Glomerular visceral epithelial cell (primary cell): ENCODE measurements at regions not wholly inside any gene's neighbourhood (a gene's known extent, or its start where the extent isn't known, plus 50 kb on each side); places are given as distances from the start of the nearest gene placed in this dataset.
"Not testable (repeated sequence)": the region's sequence is repeated elsewhere in the genome, so short reads cannot be mapped to it uniquely, and the experiment has no call there.

Experiments used
- DNase-seq: peaks from one replicate; pipeline ENCODE4 v3.0.0-alpha.2; 2016; ENCODE audit errors: extremely low spot score

DNA sequence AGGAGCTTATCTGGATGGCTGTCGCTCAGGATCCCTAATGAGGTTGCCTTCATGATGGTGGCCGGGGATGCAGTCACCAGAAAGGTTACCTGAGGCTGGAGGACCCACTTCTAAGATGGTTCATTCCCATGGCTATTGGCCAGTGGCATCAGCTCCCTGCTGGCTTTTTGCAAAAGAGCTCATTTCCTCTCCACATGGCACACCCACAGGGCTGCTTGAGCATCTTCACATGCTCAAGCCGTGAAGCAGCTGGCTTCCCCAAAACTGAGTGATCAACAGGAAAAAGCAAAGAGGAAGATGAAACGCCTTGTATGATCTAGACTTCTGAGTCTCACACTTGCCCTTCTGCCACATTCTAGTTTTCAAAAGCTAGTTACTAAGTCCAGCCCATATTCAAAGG lies 124.6 kb upstream of the CXADR start:
- no peak for DNase-seq

DNA sequence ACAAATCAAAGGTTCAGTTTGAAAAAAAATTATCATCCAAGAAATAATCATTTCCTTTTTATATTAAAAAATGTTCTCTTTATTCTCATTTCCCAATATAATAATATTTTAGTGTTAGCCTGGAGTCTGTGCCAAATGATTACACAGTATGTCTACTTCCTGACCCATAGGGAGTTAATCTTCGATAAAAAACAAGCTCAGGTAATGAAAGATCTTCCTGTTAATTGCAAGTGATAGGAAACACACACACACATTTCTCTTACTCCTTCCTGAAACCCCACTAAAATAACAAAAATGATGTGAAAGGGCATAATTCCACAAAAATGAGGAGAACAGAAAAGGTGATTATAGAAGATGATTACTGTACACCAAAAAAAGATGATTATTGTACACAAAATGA lies 123.5 kb upstream of the CXADR start:
- no peak for DNase-seq

DNA sequence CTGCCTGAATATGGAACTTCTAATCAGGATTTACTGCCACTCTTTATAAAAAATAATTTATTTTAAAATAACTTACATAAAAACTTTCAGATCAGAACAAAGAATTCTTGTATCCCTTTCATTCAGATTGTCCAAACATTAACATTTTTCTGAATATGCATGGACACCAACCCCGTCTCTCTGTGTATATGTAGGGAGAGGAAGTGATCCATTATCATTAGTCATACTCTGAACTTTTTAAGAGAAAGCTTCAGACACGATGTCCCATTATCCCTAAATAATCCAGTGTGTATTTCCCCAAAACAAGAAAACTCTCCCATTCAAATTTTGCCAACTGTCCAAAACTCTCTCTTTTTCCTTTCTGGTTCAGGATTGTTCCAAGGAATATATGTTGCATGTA lies 122.3 kb upstream of the CXADR start:
- no peak for DNase-seq

DNA sequence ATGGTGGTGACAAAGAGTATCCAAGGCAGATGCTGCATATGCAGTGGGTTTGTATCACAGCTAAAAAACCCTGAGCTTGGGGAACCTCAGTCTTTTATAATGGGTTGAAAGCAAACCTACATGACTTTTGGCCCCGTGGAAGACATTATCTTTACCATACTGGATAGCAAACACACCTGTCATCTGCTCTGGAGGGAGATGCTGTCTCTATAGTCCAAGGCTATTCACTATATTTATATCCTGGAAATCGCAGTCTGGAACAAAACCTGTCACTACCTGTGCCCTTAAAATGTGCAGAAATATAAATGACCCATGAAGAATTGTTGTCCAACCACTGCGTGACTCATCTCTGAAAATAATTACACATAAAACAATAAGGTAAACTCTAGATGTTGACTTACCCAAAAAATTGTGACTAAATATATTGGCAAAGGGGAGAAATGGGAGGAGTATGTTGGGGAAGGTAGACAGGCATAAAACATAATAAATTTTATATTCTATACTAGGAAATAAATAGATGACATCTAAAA lies 121.0 kb upstream of the CXADR start:
- no peak for DNase-seq

DNA sequence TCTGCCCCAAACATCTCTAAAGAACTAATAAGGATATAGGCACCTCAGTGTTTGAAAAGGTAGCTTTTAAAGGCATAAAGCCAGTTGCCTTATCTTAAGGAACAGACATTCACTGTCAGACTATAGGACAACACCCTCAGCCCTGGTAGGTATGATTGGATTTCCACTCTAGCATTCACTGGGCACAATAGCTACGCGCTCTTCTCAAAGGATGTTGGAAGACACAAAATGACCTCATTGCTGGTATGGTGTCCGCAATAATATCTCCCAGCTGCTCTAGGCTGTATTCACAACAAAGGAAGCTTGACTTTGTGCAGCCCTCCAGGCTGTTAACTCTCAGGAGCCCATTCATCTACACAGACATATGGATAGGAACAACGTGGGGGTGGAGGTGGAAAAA lies 119.4 kb upstream of the CXADR start:
- DNase-seq, result no peak

DNA sequence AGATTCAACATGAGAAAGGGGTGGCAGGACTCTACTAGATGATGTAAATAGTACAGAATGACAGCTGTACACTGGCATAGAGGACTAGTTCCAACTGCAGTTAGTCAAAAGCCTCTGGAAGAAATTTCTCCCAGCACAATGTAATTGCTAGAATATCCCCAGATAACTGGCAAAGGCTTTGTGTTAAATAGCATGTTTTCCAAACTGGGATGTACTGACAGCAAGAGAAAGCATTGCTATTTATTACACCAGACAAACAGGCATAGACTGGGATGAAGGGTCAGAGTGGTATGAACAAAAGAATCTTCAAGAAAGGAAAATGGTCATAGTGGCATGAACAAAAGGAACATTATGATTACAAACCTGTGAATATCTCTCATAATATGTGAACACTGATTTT lies 115.9 kb upstream of the CXADR start:
- DNase-seq, result no peak

DNA sequence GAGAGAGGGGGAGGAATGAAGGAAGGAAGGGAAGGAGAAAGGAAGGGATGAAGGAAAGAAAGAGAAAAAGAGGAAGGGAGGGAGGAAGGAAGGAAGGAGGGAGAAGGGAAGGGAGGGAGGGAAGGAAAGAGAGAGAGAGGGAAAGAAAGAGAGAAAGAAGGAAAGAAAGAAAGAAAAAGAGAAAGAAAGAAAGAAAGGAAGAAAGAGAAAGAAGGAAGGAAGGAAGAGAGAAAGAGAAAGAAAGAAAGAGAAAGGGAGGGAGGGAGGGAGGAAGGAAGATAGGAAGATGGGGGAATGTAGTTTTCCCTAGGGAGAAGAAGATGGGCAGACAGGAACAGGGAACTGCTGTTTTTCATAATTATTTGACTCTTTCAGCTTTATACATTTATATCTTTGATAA lies 115.1 kb upstream of the CXADR start:
- no peak for DNase-seq

DNA sequence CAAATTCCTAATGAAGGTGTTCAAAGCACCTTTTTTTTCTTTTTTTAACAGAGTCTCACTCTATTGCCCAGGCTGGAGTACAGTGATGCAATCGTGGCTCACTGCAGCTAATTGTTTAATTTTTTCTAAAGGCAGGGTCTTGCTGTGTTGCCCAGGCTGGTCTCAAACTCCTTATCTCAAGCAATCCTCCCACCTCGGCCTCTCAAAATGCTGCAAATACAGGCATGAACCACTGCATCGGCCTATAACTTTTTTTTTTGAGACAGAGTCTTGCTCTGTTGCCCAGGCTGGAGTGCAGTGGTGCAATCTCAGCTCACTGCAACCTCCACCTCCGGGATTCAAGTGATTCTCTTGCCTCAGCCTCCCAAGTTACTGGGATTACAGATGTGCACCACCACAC lies 113.9 kb upstream of the CXADR start:
- DNase-seq, result not testable (repeated sequence)

DNA sequence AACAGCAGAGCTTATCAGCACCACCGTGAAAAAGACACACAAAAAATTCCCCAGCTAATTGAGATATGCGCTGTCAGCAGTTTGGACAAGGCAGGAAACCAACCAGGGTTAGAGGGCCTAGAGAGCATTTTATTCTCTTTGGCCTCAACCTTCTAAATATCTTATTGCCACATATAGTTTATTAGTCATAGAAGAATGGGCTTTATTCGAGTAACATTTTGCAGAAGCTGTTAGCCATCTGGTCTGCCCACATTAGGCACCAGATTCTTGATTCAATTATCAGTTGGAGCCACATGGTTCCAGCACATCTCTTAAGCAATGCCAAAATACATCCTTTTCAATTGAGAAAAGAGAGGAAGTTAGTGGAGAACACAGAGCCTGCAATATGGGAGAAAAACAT lies 109.9 kb upstream of the CXADR start:
- no peak for DNase-seq

DNA sequence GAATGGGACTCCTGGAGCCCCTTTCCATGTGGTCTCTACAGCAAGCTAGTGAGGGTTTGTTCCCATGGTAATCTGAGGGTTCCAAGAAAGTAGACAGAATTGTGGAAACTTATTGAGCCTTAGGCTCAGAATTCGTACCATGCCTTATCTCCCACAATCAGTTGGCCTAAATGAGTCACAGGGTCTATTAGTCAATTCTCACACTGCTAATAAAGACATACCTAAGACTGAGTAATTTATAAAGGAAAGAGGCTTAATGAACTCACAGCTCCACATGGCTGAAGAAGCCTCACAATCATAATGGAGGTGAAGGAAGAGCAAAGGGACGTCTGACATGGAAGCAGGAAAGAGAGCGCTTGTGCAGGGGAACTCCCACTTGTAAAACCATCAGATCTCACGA lies 106.6 kb upstream of the CXADR start:
- no peak for DNase-seq

DNA sequence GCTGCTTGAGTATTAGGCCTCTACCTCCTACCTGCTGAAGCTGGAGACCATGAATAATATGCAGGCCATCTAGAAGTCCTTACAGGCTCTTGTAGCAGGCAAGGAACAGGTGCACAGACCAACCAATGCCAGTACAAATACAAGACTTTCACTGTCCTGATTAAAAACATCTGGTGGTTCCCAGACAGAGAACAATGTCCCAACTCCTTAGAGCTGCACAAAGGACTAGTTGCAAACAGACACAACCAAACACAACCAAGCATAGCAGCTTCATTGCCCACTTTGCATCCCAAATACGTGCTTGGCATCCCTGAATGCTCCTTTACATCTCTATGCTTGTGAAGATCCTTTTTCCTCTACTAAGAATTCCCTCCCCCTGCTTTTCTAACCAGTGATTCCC lies 98.1 kb upstream of the CXADR start:
- DNase-seq, result no peak

DNA sequence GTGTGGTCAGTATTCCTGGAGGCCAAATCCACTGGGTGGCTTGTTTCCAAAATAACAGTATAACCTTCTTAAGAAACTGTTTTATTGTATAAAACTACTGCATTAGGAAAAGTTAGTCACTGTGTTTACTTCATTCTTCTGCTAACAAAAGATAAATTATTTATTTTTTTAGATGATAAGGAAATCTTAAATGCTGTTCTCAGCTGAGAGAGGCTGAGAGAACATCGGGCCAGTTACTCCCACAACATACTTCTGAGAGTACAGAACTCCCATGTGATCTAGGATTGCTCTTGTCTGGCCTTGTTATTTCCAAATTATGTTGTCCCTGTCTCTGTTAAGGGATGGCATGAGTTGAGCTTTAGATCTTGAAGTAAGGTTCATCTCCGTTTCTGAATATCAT lies 96.7 kb upstream of the CXADR start:
- DNase-seq, result no peak

DNA sequence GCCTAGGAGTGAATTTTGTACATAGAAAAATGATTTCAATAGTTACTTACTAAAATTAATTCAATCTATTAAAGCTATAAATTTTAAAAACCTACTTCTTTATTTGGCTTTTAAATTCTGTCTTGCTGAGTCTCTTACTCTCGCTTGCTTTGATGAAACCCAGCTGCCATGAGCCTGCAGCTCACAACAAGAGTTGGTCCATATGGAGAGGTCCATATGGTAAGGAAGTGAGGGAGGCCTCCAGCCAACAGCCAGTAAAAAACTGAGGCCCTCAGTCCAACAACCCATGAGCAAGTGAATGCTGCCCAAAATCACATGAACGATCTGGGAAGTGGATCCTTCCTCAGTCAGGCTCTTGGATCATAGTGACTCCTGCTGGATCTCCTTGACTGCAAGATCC lies 89.9 kb upstream of the CXADR start:
- DNase-seq, result no peak

DNA sequence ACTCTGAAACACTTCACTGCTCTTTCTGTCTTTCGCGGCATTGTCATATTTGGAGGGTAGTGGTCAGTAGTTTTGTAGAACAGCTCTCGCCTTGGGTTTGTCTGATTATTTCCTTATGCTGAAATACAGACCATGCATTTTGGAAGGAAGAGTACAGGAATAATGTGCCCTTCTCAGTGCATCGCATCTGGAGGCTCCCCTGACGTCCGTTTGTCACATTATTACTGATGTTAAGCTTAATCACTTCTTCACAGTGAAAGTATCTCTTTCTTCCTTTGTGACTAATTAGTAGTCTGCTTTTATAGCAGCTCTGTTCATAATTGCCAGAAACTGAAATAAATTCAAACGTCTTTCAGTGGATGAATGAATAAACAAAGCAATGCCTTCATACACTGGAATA lies 85.7 kb upstream of the CXADR start:
- DNase-seq, result no peak

DNA sequence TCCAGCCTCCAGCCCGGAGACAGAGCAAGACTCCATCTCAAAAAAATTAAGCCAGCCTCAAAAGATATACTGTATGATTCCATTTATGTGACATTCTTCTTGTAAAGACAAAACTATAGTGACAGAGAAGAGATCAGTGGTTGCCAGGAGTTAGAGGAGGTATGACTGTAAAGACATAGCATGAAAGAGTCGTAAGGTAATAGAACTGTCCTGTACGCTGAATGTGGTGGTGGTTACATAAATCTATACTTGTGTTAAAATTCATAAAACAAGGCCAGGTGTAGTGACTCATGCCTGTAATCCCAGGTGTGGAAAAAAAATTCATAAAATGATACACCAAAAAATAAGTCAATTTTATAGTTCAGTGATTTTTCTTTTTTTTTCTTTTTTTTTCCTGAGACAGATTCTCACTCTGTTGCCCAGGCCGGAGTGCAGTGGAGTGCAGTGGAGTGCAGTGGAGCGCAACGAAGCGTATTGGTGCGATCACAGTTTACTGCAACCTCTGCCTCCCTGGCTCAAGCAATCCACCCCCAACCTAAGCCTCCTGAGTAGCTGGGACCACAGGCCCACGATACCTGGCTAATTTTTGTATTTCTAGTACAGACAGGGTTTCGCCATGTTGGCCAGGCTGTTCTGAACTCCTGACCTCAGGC lies 84.9 kb upstream of the CXADR start:
- DNase-seq, result peak; percentile 82

DNA sequence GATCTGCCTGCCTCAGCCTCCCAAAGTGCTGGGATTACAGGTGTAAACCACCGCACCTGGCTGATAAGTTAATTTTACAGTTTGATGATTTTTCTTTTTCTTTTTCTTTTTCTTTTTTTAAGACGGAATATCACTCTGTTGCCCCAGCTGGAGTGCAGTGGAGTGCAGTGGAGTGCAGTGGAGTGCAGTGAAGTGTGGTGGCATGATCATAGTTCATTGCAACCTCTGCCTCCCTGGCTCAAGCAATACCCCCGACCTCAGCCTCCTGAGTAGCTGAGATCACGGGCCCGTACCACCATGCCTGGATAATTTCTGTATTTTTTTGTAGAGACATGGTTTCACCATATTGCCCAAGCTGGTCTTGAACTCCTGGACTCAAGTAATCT lies 84.4 kb upstream of the CXADR start:
- peak; percentile 69 for DNase-seq

DNA sequence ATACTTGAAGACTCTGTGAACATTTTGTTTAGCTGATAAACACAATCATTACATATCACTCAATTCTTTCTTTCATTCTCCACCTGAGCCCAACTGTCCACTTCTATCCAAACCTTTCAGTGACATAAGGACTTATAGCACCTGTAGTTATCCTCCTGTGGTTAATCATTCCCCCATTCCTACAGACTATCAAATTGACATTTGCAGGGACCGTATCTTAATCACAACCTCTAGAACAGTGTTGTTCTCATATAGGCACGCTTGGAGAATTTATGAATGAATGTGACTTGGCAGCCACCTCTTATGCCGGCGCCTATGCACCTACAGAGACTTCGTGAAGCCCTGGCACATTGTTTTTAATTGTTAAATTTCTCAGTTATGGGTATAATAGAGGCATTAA lies 83.9 kb upstream of the CXADR start:
- no peak for DNase-seq

DNA sequence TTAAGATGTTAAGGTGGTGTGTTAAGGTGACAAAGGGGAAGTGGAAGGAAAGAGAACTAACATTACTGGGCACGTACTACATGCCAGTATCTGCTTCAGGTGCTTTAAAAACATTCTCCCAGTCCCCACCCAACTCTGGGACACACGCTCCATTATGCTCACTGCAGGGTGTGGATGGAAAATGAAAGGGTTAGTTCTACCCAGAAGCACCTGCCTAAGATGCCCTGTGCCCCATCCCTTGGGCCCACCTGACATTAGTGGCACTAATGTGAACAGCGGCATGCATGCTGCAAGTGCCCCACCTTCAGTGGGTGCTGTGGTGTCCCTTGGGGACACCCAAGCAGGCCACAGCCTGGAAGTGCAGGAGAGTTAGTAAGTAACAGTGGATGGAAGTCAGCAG lies 82.9 kb upstream of the CXADR start:
- no peak for DNase-seq

DNA sequence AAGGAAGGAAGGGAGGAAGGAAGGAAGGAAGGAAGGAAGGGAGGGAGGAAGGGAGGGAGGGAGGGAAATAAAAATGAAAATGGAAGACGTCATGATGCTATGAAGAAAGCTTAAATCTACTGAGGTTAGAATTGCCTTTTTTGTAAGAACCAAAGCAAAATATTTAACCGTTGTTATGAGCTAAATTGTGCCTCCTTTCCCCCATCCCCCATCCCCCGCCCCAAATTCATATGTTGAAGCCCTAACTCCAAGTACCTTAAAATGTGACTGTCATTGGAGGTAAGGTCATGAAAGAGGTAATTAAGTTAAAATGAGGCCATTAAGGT lies 80.1 kb upstream of the CXADR start:
- DNase-seq, result no peak

DNA sequence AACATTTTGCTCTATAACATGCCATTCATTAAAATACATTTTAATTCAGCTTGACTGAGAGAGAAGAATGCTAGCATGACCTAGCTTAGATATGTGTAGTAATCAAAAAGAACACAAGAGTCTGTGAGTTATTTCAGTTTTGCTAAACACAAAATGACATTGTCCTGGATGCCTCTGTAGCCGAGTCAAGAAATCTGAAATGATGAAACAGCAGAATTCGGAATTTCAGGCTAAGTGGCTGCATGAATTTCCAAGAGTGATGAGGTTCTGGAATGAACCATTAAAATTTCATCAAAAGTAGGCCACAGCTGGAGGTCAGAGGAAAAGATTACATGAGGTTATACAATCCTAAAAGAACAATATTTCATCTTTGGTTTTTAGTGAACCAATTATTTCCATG lies 79.1 kb upstream of the CXADR start:
- no peak for DNase-seq

DNA sequence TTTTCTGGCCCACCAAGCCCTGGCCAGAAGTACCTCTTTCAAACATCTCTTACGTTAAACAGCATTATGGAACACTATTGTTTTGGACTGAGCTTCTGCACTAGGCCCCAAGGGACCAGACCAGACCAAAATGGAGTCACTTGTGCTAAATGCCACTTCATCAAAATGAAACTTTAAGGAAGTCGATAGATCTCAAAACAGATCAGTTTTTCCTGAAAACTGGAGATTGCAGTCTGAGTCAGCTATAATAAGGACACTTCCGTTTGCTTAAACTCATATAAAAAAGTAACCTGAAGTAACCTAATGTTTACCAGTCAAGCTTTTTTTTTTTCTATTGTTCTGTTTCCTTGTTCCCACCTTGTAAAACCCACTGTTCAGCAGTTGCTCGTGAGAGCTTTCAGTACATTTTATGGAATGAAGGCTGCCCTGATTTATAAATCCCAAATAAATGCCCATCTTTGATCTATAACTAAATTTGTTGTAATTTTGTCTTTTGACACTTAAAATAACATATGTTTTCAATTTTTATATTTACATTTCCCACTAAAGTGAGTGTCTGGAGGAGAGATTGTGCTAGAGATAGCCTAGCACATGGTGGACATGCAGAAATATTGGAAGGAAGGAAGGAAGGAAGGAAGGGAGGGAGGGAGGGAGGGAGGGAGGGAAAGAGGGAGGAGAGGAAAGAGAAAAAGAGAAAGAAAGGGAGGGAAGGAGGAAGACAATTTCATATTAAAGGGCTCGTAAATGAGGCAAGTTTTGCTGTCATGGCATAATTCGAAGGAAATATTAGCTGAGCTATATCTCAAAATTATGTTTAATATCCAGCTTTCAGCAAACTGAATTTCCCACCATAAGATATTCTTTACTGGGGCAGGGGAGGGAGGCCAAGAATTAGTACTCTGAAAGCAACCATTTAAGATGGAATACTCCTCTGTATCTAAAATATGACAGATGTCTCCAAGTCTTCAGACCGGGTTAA lies 77.0 kb upstream of the CXADR start:
- no peak for DNase-seq

DNA sequence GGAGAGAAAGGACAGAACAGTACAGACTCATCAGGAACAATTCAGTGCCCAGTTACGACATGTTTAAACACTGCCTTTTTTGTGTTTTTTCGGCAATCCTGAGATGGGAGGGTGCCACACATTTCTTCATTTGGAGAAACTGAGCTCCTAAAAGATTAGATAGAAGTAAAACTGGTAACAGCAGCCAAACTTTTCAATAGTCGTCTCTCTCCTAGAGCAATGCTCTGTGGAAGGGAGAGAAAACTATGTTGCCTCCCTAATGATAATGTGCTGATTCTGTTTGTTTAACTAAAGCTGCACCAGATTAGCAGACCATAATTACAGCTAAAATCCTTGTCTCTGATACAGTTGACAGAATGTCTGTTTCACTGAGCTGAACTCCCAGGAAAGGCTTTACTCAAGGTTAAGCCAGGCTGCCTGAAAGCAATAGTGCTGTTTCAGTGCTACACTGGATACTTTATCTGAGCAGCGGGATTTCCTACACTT lies 76.2 kb upstream of the CXADR start:
- no peak for DNase-seq

DNA sequence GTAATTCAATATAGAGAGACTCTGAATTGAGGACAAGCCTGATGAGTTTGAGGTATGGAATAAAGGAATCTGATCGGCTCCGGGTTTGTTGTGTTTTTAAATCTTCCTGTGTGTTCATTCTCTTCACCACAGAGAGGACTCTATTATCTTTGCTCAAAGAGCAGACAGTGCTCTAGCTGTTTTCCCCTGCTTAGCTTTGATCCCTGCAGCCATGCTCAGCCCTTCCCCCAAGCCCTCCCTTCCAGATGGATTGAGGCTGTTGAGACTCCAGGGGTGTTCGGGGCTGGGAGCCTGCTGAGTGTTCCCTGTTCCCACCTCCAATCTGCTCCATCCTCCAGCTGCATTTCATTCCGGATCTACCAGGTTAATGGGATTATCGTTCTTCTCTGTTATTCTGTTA lies 74.2 kb upstream of the CXADR start:
- no peak for DNase-seq
